Adrenal gland (tissue), 5 donors: ENCODE measurements at regions not wholly inside any gene's neighbourhood (a gene's known extent, or its start where the extent isn't known, plus 50 kb on each side); places are given as distances from the start of the nearest gene placed in this dataset.

Experiments
- CTCF ChIP-seq, 6 experiments: fragments of 450-650 bp in 4 of 6; fragments of 200-600 bp in 2 of 6; sonication (generic) in 1 of 6; IDR thresholded peaks; 1 replicate in 5 of 6; 2 replicates in 1 of 6; pipeline versions ENCODE4 v1.5.1 to v1.8.0; 2016 to 2021; ENCODE audit warnings: antibody characterized with exemption in 6 of 6, mild to moderate bottlenecking in 2 of 6, moderate library complexity in 1 of 6
- POLR2A ChIP-seq, 2 donors: fragments of 450-650 bp; IDR thresholded peaks; one replicate each; pipeline ENCODE4 v1.6.1; 2017; ENCODE audit warnings: antibody characterized with exemption in 2 of 2, mild to moderate bottlenecking in 2 of 2, moderate library complexity in 1 of 2
- donor health status: DM: no; HTN: no; CAD: no.

DNA sequence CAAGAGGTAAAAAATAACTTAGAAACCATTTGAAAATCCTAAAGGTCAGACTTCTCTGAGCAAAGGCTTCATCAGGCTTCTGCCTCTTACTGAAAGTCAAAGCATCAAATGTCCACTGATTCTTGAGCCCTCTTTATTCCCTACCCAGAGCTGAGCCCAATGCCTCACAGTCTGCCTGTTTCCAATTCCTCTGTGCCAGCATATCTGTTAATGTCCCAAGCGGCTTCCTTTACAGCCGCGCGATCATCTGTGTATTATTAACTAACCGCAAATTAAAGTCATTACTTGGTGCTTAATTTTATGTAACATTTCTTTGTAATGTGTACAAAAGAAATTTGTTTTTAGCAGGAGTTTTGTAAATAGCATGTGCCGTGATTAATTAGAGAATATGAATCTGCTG is 418.8 kb upstream of the HNRNPA3 start:
- TF ChIP-seq CTCF (IDR thresholded peaks at IDR 0.05) (no peak), POLR2A (IDR thresholded peaks at IDR 0.05) (no peak)
